ENCODE measurements at regions not wholly inside any gene's neighbourhood (a gene's known extent, or its start where the extent isn't known, plus 50 kb on each side); places are given as distances from the start of the nearest gene placed in this dataset.

- no peak overlapping the region for H3K27ac ChIP-seq (ENCODE audit: extremely low read depth, low read depth, low read length)
- H3K36me3 ChIP-seq (ENCODE audit: control insufficient read depth in 2 of 2, insufficient read depth in 1 of 2, low read length in 2 of 2) = no peaks in the 10 kb centered on the region
- POLR2A ChIA-PET = no interaction called here
- TF ChIP-seq, protein P1, sequence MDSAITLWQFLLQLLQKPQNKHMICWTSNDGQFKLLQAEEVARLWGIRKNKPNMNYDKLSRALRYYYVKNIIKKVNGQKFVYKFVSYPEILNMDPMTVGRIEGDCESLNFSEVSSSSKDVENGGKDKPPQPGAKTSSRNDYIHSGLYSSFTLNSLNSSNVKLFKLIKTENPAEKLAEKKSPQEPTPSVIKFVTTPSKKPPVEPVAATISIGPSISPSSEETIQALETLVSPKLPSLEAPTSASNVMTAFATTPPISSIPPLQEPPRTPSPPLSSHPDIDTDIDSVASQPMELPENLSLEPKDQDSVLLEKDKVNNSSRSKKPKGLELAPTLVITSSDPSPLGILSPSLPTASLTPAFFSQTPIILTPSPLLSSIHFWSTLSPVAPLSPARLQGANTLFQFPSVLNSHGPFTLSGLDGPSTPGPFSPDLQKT (IDR thresholded peaks at IDR 0.05; ENCODE audit: borderline replicate concordance, low read depth, low read length) = peak; percentile 44; the same call in 1 of the 2 replicates
- no peak for TF ChIP-seq ZNF132 (tag by site-specific recombination; IDR thresholded peaks at IDR 0.05; ENCODE audit: borderline replicate concordance)
- H3K9me3 ChIP-seq (ENCODE audit: control insufficient read depth, insufficient read depth, low read depth, low read length) = no peaks in the 10 kb centered on the region
- no peak overlapping the region for H3K4me3 ChIP-seq (ENCODE audit: low read depth, low read length)
- CTCF ChIA-PET = no interaction called here
- no peaks in the 10 kb centered on the region for H3K4me1 ChIP-seq (ENCODE audit: control insufficient read depth, insufficient read depth, low read length)
Measured at GRCh38 chr13:68078874-68079273, 848.7 kb upstream of the PCDH9 start.

DNA sequence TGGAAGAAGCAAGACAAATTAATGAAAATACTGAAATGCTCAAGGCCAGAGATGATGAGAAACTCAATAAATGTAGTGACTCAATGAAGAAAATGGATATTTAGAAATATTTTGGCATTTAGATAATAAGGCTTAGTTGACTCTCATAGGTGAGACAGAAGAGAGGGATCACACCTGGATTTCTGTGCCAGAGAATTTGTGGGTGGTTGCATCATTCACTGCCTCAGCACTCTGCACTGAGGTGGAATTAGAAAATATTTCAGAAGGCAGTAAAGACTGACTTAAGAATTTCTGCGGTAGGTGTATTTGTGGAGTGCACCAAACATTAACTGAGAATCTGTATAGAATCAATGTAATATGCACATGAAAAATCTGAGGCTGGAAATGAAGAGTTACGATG, 848.3 kb upstream of the PCDH9 start:
- TF ChIP-seq ZNF510 (tag by site-specific recombination; IDR thresholded peaks at IDR 0.05; ENCODE audit: insufficient replicate concordance) (no peak), ZNF146 (tag by site-specific recombination; IDR thresholded peaks at IDR 0.05) (no peak), ZNF707 (tag by site-specific recombination; IDR thresholded peaks at IDR 0.05) (no peak), ZNF341 (tag by site-specific recombination; IDR thresholded peaks at IDR 0.05; ENCODE audit: low read depth) (no peak), ZNF223 (tag by site-specific recombination; IDR thresholded peaks at IDR 0.05) (no peak), KLF16 (tag by site-specific recombination; IDR thresholded peaks at IDR 0.05) (no peak), ZNF2 (tag by site-specific recombination; IDR thresholded peaks at IDR 0.05) (no peak), SP7 (tag by site-specific recombination; IDR thresholded peaks at IDR 0.05) (no peak), TSHZ1 (tag by site-specific recombination; IDR thresholded peaks at IDR 0.05; ENCODE audit: borderline replicate concordance) (no peak)
- TF ChIP-seq, protein P2, sequence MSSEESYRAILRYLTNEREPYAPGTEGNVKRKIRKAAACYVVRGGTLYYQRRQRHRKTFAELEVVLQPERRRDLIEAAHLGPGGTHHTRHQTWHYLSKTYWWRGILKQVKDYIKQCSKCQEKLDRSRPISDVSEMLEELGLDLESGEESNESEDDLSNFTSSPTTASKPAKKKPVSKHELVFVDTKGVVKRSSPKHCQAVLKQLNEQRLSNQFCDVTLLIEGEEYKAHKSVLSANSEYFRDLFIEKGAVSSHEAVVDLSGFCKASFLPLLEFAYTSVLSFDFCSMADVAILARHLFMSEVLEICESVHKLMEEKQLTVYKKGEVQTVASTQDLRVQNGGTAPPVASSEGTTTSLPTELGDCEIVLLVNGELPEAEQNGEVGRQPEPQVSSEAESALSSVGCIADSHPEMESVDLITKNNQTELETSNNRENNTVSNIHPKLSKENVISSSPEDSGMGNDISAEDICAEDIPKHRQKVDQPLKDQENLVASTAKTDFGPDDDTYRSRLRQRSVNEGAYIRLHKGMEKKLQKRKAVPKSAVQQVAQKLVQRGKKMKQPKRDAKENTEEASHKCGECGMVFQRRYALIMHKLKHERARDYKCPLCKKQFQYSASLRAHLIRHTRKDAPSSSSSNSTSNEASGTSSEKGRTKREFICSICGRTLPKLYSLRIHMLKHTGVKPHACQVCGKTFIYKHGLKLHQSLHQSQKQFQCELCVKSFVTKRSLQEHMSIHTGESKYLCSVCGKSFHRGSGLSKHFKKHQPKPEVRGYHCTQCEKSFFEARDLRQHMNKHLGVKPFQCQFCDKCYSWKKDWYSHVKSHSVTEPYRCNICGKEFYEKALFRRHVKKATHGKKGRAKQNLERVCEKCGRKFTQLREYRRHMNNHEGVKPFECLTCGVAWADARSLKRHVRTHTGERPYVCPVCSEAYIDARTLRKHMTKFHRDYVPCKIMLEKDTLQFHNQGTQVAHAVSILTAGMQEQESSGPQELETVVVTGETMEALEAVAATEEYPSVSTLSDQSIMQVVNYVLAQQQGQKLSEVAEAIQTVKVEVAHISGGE (tag by site-specific recombination; conservative IDR thresholded peaks at IDR 0.05; ENCODE audit: low read depth) = no peak
- TF ChIP-seq, protein P3, sequence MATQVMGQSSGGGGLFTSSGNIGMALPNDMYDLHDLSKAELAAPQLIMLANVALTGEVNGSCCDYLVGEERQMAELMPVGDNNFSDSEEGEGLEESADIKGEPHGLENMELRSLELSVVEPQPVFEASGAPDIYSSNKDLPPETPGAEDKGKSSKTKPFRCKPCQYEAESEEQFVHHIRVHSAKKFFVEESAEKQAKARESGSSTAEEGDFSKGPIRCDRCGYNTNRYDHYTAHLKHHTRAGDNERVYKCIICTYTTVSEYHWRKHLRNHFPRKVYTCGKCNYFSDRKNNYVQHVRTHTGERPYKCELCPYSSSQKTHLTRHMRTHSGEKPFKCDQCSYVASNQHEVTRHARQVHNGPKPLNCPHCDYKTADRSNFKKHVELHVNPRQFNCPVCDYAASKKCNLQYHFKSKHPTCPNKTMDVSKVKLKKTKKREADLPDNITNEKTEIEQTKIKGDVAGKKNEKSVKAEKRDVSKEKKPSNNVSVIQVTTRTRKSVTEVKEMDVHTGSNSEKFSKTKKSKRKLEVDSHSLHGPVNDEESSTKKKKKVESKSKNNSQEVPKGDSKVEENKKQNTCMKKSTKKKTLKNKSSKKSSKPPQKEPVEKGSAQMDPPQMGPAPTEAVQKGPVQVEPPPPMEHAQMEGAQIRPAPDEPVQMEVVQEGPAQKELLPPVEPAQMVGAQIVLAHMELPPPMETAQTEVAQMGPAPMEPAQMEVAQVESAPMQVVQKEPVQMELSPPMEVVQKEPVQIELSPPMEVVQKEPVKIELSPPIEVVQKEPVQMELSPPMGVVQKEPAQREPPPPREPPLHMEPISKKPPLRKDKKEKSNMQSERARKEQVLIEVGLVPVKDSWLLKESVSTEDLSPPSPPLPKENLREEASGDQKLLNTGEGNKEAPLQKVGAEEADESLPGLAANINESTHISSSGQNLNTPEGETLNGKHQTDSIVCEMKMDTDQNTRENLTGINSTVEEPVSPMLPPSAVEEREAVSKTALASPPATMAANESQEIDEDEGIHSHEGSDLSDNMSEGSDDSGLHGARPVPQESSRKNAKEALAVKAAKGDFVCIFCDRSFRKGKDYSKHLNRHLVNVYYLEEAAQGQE (tag by site-specific recombination; IDR thresholded peaks at IDR 0.05) = no peak
- H3K9me3 ChIP-seq (ENCODE audit: control insufficient read depth, insufficient read depth, low read depth, low read length) = no peaks in the 10 kb centered on the region
- no peaks in the 10 kb centered on the region for H3K36me3 ChIP-seq (ENCODE audit: control insufficient read depth in 2 of 2, insufficient read depth in 1 of 2, low read length in 2 of 2)
- H3K27ac ChIP-seq (ENCODE audit: extremely low read depth, low read depth, low read length) = no peak overlapping the region
- POLR2A ChIA-PET = no interaction called here
- CTCF ChIA-PET = no interaction called here
- no peaks in the 10 kb centered on the region for H3K4me1 ChIP-seq (ENCODE audit: control insufficient read depth, insufficient read depth, low read length)
- H3K4me3 ChIP-seq (ENCODE audit: low read depth, low read length) = no peak overlapping the region
